AG10803 (cell line): ENCODE measurements at regions not wholly inside any gene's neighbourhood (a gene's known extent, or its start where the extent isn't known, plus 50 kb on each side); places are given as distances from the start of the nearest gene placed in this dataset.

Experiments
- DNase-seq: peaks from one replicate; pipeline ENCODE4 v3.0.0; 2010; ENCODE audit warnings: low read depth
- H3K4me3 ChIP-seq: 2 replicates; pipeline ENCODE4 v1.5.1; 2011; ENCODE audit warnings: mild to moderate bottlenecking, low read length, control low read depth
- TF ChIP-seq, protein P1 (sequence below): conservative IDR thresholded peaks from 2 replicates; pipeline ENCODE4 v1.5.1; 2011; ENCODE audit warnings: mild to moderate bottlenecking, low read length, control low read depth, inconsistent platforms

DNA sequence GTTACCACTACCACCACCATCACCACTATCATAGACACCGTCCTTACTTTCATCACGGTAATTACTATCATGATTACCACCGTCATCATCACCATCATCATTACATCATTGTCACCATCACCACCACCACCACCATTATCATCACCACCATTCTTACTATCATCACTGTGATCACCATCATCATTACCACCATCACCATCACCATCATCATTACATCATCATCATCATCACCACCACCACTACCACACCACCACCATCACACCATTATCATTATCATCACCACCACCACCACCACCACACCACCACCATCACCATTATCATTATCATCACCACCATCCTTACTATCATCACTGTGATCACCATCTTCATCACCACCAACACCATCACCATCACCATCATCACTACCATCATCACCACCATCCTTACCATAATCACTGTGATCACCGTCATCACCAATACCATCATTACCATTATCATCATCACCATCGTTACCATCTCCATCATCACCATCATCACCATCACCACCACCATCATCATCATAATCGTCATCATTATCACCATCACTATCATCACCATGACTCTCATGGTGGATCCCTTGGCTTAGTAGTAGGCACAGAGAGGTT is 244.4 kb upstream of the C1orf174 start:
- H3K4me3 ChIP-seq, result no peak overlapping the region
- no peak for DNase-seq
- TF ChIP-seq, protein P1, sequence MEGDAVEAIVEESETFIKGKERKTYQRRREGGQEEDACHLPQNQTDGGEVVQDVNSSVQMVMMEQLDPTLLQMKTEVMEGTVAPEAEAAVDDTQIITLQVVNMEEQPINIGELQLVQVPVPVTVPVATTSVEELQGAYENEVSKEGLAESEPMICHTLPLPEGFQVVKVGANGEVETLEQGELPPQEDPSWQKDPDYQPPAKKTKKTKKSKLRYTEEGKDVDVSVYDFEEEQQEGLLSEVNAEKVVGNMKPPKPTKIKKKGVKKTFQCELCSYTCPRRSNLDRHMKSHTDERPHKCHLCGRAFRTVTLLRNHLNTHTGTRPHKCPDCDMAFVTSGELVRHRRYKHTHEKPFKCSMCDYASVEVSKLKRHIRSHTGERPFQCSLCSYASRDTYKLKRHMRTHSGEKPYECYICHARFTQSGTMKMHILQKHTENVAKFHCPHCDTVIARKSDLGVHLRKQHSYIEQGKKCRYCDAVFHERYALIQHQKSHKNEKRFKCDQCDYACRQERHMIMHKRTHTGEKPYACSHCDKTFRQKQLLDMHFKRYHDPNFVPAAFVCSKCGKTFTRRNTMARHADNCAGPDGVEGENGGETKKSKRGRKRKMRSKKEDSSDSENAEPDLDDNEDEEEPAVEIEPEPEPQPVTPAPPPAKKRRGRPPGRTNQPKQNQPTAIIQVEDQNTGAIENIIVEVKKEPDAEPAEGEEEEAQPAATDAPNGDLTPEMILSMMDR, result no peak

DNA sequence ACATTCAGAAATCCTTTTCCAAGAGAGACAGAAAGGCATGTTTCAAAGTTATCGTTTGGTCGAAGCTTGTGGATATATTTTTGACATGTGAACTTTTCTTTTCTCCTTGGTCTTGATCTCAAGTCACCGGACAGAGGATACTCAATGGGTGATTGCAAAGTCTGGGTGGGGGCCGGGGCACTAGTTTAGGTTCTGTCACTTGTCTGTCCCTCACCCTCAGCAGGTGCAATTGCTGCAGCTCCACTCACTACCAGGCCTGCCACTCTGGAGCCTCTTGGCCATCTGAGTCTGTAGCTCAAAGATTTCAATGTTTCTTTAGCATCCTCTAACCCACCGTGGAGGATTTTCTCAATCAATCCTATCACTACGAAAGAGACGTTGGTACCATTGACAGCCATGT is 246.0 kb upstream of the C1orf174 start:
- DNase-seq, result no peak
- TF ChIP-seq, protein P1, result no peak

DNA sequence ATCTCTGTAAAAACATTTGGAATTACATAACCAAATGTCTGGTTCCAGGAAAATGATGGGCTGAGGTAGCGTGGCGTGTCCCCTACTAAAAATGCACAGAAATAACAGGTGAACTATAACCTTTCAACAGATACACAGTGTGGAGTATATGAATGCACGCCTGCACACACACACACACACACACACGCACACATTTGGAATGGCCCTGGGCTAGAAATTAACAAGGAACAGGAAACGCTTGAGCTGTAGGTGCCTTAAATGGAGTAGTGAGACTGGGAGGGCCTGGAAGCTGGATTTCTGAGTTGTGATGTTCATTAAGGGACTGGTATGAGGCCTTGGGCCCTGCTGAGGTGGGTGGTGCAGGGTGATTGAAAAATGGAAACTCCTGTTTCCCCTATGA is 246.5 kb upstream of the C1orf174 start:
- TF ChIP-seq, protein P1, result no peak
- DNase-seq, result no peak
- H3K4me3 ChIP-seq, result no peak overlapping the region

More for the DNA sequence above, 246.0 kb upstream of the C1orf174 start:
- no peak overlapping the region for H3K4me3 ChIP-seq

DNA sequence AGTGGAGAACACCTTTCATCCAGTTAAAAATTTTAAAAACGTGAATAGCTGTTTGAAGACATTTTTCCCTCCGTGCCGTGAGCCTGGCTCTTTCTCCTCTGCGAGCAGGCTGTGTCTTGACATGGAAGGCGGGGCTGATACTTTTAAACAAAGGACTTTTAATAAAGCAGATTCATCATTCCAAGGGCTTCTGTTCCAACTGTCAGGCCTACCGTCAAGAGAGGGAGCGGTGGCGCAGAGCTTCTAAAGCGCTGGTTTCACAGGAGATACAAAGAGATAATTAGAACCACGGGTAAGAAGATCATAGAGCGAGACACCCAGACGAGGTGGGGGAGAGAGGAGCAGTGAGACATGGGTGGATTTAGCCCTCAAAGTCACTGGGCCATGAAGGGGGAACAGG is 247.4 kb upstream of the C1orf174 start:
- DNase-seq, result no peak
- H3K4me3 ChIP-seq, result no peak overlapping the region
- TF ChIP-seq, protein P1, result no peak

DNA sequence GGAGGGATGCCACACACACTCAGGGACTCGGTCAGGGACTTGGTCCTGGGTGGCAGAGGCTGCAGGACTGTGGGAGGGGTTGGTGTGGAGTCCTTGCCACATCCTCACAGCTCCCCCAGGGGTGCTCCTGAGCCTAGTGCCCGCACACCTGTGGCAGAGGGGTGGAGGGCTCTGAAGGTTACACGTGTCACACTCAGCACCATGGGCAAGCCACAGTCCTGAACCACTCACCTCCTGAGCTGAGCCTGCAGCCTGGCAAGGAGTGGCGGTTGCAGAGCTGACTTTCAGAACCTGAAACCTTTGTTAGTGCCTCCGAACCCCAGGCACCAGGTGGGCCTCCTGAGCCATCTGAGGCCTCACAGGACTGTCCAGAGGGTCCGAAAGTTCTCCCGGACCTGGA is 249.2 kb upstream of the C1orf174 start:
- no peak overlapping the region for H3K4me3 ChIP-seq
- DNase-seq, result no peak
- TF ChIP-seq, protein P1, result no peak

DNA sequence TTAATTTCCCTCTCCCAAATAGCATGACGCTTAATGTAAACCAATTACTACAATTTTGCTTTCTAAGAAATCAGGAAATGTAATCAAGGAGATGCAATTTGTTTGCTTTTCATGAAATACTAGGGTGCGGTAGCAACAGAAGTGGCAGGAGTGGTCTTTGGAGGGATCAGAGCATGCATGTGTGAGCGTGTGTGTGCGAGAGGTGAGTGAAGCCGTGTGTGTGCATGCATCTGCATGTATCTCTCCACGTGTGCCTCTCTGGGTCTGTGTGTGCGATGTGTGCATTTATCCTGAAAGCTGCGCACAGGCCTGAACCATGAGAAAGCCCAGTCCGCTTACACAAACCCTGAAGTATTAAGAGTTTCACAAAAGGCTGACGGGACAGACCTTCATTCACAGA is 249.8 kb upstream of the C1orf174 start:
- no peak overlapping the region for H3K4me3 ChIP-seq
- DNase-seq, result no peak
- TF ChIP-seq, protein P1, result no peak

DNA sequence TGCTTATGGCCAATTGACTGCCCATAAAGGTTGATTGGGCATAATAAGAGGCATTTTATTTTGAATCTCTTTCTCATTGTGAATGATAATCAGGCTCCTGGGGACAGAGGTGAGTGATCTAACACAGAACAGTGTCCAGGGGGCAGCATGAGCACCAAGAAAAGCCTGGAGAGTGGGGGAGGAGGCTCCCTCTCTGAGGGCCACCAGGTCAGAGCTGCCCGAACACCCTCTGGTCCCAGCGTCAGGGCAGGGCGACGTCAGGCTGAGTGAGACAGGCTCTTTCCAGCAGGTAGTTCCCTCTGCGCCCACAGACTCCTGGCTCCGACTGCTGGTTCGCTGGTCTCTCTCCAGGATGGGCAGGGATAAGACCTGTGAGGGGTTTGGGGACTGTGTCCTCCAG is 250.2 kb upstream of the C1orf174 start:
- TF ChIP-seq, protein P1, result no peak
- H3K4me3 ChIP-seq, result no peak overlapping the region
- DNase-seq, result no peak
